ENCODE measurements at regions not wholly inside any gene's neighbourhood (a gene's known extent, or its start where the extent isn't known, plus 50 kb on each side); places are given as distances from the start of the nearest gene placed in this dataset.

DNA sequence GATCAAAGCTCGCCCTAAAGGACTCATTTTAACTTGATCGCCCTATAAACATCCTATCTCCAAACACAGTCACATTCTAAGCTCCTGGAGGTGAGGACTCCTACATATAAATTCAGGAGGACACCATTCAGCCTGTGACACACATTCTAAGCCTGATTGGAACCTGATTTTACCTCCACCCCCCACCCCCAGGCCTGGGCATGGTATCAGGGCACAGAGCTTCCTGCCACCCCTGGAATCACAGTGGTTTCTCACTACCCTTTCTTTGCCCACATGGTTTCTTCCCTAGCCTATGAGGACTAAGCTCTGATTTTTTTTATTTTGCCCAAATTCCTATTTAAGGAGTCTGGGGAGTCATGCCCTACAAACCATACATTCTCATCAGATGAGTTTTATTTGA lies 428.1 kb upstream of the ID2 start:
- TF ChIP-seq POLR2A (IDR thresholded peaks at IDR 0.05; ENCODE audit: low read depth) = no peak
- TF ChIP-seq, protein P1, sequence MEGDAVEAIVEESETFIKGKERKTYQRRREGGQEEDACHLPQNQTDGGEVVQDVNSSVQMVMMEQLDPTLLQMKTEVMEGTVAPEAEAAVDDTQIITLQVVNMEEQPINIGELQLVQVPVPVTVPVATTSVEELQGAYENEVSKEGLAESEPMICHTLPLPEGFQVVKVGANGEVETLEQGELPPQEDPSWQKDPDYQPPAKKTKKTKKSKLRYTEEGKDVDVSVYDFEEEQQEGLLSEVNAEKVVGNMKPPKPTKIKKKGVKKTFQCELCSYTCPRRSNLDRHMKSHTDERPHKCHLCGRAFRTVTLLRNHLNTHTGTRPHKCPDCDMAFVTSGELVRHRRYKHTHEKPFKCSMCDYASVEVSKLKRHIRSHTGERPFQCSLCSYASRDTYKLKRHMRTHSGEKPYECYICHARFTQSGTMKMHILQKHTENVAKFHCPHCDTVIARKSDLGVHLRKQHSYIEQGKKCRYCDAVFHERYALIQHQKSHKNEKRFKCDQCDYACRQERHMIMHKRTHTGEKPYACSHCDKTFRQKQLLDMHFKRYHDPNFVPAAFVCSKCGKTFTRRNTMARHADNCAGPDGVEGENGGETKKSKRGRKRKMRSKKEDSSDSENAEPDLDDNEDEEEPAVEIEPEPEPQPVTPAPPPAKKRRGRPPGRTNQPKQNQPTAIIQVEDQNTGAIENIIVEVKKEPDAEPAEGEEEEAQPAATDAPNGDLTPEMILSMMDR (IDR thresholded peaks at IDR 0.05) = no peak

Measured in esophagus muscularis mucosa (tissue), 3 donors.